HG03139 (cell line): ENCODE measurements at regions not wholly inside any gene's neighbourhood (a gene's known extent, or its start where the extent isn't known, plus 50 kb on each side); places are given as distances from the start of the nearest gene placed in this dataset.

Source experiments
- ATAC-seq: cut with Tn5 transposase; IDR thresholded peaks from one replicate; pipeline ENCODE4 v1.9.1; 2021; ENCODE audit not compliant: unreplicated experiment

DNA sequence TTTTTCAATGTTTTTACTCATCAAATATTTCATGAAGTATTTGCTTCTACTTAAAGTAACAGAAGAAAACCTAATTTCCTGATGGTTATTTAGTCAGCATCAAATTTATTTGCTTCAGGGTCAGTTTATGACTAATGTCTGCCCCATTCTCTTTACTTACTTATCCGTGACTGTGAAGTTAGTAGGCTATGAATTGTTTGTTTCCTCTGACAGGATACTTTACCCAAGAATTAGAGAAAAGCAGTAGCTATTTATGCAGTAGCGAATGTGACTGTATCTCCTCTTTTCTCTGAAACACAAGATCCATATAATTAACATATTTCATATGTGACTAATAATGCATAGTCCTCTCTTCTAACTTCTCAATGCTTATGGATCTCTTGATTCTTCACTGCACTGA is 329.9 kb upstream of the ROBO1 start:
- ATAC-seq = no peak

GRCh38 chr3:80096909-80097308 is 329.1 kb upstream of the ROBO1 start:
- ATAC-seq = no peak

- ATAC-seq = no peak
Observed at GRCh38 chr3:80094589-80094988, 326.8 kb upstream of the ROBO1 start.

DNA sequence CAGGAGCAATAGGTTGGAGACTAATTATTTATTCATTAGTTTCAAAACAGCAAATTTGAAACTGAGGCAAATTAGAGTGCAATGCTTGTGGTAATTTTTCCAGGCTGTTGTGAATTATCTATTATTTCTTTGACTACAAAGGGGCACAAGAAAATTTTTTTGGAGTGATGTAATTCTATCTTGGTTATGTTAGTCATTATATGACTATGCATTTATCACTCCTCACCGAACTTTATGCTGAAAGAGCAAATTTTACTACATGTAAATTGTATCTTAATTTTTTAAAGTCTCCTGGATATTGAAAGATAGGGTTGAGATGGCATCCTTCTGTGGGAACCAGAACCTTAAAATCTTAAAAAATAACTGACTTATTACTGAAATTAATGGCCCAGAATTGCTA is 320.0 kb upstream of the ROBO1 start:
- no peak for ATAC-seq

DNA sequence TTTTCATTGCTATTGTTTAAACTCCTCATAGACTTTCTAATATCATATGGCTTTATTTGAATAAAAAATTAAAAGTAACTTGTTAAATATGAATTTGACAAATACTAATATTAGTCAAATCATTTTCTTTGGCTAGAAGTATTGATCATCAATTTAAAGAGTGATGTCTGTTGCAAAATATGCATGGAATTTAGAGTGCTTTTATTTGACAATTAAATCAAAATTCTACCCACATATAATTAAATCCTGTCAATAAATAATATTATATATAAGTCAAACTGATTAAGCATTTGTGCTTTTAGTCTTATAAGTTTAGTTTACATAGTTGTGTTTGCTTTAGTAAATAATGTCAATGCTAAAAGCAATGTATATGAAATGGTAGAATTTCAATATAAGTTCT is 318.6 kb upstream of the ROBO1 start:
- no peak for ATAC-seq

GRCh38 chr3:80079886-80080285 is 312.1 kb upstream of the ROBO1 start:
- ATAC-seq = no peak

DNA sequence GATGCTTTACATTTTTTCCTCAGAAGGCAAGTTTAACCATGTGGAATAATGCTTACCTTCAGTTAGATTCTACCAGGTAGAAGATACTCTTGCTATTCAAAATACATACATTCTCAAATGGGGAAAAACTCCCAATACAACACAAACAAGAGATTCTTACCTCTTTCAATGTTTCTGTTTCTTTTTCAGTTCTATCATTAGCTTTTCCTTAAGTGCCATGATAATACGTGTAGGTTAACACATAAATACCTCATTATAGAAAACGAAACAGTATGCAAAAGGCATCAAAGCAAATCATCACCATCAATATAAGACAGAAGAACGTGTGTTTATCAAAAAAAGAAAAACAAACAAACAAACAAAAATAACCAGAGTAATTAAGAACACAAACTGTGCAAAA is 300.7 kb upstream of the ROBO1 start:
- ATAC-seq = no peak

DNA sequence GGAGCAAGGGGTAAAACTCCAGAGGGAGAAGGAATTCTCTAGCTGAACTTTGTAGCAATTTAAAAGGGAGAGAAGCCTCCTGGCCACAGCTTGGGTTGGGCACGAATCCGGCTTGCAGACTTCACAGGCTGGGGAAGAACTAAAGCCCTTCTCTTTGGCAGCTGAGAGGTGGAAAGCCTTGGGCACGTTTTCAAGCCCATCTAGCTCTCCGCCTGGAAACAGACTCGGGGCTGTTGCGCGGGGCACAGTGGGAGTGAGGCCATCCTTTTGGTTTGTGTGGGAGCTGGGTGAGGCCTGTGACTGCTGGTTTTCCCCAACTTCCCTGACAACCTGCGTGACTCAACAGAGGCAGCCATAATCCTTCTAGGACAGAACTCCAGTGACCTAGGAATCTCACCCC is 295.7 kb upstream of the ROBO1 start:
- ATAC-seq = no peak

DNA sequence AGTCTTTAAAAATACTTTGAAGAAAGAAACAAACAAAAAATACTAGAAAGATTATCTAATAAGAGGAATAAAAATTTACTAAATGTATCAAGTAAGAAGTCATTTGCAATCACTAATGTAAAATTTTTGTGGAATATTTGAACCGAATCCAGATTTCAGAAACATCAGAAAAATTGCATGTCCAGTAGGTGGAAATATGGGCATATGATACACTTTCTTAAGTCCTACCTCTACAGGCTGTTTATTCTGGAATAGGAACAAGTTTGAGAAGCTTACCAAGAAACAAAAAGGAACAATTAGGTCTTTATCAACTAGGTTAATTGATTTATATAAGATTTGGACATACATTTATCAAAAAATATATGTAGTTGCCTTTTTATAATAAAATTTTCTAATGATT is 292.9 kb upstream of the ROBO1 start:
- no peak for ATAC-seq

DNA sequence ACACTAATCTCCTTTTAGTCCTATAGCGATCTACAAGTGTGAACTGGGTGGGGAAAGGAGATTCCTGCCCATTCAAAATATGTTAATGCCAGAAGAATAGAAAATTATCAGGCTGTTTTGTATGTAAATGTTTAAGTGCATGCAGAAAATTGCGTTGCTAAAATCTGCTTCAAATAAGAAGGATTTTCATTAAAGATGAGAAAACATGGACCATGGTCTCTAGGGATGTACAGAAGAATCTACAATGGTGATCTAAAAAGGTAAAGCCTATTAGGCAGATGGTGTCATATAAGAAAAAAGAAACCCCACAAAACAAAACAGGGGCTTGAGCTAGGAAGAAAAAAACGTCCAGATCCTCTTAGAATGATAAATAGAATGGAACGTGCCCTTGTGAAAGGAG is 287.5 kb upstream of the ROBO1 start:
- ATAC-seq = no peak

- no peak for ATAC-seq
Observed at GRCh38 chr3:80052271-80052670, 284.5 kb upstream of the ROBO1 start.

DNA sequence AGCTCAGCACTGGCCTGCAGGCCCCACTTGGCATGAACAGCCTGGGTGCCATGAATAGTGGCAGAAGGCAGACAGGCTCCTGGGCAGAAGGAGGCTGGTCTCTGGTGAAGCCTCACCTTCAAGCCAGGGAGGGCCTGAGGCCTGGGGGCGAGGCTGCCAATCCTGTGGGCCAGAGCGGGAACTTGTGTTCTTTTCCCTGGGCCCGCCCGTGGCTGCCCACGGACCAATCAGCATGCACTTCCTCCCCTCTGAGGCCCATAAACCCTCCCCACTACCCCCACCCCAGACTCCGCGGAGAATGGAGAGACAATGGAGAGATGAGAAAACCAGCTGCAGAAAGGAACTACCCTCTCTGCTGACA is 283.8 kb upstream of the ROBO1 start:
- ATAC-seq = no peak

GRCh38 chr3:80050826-80051601 is 283.2 kb upstream of the ROBO1 start:
- no peak for ATAC-seq

GRCh38 chr3:80043226-80043625 is 275.4 kb upstream of the ROBO1 start:
- ATAC-seq = no peak

- no peak for ATAC-seq
Observed at GRCh38 chr3:80040067-80040466, 272.3 kb upstream of the ROBO1 start.

GRCh38 chr3:80036176-80036575 is 268.4 kb upstream of the ROBO1 start:
- no peak for ATAC-seq

GRCh38 chr3:80035021-80035420 is 267.2 kb upstream of the ROBO1 start:
- ATAC-seq = no peak

DNA sequence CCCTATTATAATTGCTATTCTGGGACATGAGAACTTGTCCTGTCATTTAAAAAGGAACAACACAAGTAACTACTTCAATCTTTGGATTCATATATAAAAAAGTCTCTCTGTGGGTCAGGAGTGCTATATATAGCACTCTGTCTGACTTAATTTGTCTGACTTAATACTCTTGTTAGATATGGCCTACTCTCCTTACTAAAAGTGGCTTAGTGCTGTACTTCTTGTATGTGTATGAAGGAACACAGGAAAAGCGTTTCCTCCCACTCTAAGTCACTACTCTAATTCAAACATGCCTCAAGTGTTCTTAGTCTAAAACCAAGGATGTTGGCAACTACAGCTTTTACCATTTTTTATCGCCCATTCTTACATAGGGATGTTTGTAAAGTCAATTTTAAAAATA is 255.2 kb upstream of the ROBO1 start:
- ATAC-seq = no peak

GRCh38 chr3:80018375-80018774 is 250.6 kb upstream of the ROBO1 start:
- no peak for ATAC-seq

- ATAC-seq = no peak
Observed at GRCh38 chr3:80017369-80017768, 249.6 kb upstream of the ROBO1 start.

- ATAC-seq = no peak
Observed at GRCh38 chr3:80014576-80014975, 246.8 kb upstream of the ROBO1 start.

GRCh38 chr3:80010021-80010571 is 242.3 kb upstream of the ROBO1 start:
- no peak for ATAC-seq

GRCh38 chr3:80007522-80007921 is 239.7 kb upstream of the ROBO1 start:
- no peak for ATAC-seq
